Prostate gland (tissue), 2 donors: ENCODE measurements at regions not wholly inside any gene's neighbourhood (a gene's known extent, or its start where the extent isn't known, plus 50 kb on each side); places are given as distances from the start of the nearest gene placed in this dataset.

Source experiments
- DNase-seq: peaks from one replicate; pipeline ENCODE4 v3.0.0-alpha.2; 2019; ENCODE audit warnings: low spot score
- H3K27ac ChIP-seq, 2 donors: fragments of 200-600 bp; sonication (generic); 2 replicates each; pipeline ENCODE4 v1.5.1; 2017 to 2019
- H3K27me3 ChIP-seq: fragments of 200-600 bp; sonication (generic); replicated peaks from 2 replicates; pipeline ENCODE4 v1.5.1; 2019; ENCODE audit not compliant: insufficient read depth
- H3K36me3 ChIP-seq, 2 donors: fragments of 200-600 bp; sonication (generic); 1 replicate in 1 of 2; 2 replicates in 1 of 2; pipeline versions ENCODE4 v1.5.1 to v1.8.1; 2017 to 2019
- H3K4me1 ChIP-seq: fragments of 200-600 bp; sonication (generic); replicated peaks from 2 replicates; pipeline ENCODE4 v1.5.1; 2019
- H3K4me3 ChIP-seq, 2 donors: fragments of 200-600 bp; sonication (generic); 2 replicates each; pipeline ENCODE4 v1.5.1; 2017 to 2019
- H3K9me3 ChIP-seq: fragments of 200-600 bp; sonication (generic); 2 replicates; pipeline ENCODE4 v1.5.1; 2017
- CTCF ChIP-seq, 4 experiments: fragments of 200-600 bp in 2 of 4; fragments of 450-650 bp in 2 of 4; sonication (generic) in 2 of 4; IDR thresholded peaks; 1 replicate in 3 of 4; 2 replicates in 1 of 4; pipeline ENCODE4 v1.5.1; 2016 to 2019; ENCODE audit warnings: antibody characterized with exemption in 4 of 4, mild to moderate bottlenecking in 2 of 4, moderate library complexity in 2 of 4
- POLR2A ChIP-seq: fragments of 450-650 bp; IDR thresholded peaks from one replicate; pipeline ENCODE4 v1.6.1; 2016; ENCODE audit warnings: antibody characterized with exemption, mild to moderate bottlenecking
- POLR2AphosphoS5 ChIP-seq: sonication (generic); formaldehyde crosslinking; IDR thresholded peaks from one replicate; pipeline ENCODE4 v1.6.1; 2017; ENCODE audit warnings: antibody characterized with exemption
- WGBS: methylation state at CpG from one replicate; pipeline ENCODE4 v1.1.5; 2018; 5-methylcytosine and 5-hydroxymethylcytosine counted together
- intact Hi-C: fragments of 100-400 bp; cut with DNase I; formaldehyde crosslinking; loops from one replicate; pipeline ENCODE4 v1.14.2; 2022

- no peak overlapping the region for H3K4me3 ChIP-seq
- H3K27ac ChIP-seq: no peak overlapping the region
- 93% methylated on average over 1 of the region's 1 CpG for WGBS
- TF ChIP-seq CTCF (IDR thresholded peaks at IDR 0.05) (no peak), POLR2AphosphoS5 (no peak), POLR2A (no peak)
- intact Hi-C loops: no loop called here
- no peaks in the 10 kb centered on the region for H3K27me3 ChIP-seq
- H3K9me3 ChIP-seq: no peaks in the 10 kb centered on the region
- no peak for DNase-seq
- no peaks in the 10 kb centered on the region for H3K36me3 ChIP-seq
- no peaks in the 10 kb centered on the region for H3K4me1 ChIP-seq
Measured at GRCh38 chr10:121115154-121115553, 264.0 kb downstream of the WDR11 start.

GRCh38 chr10:121121462-121121861 is 270.3 kb downstream of the WDR11 start:
- TF ChIP-seq POLR2A: no peak
- TF ChIP-seq POLR2AphosphoS5: no peak
- TF ChIP-seq CTCF (IDR thresholded peaks at IDR 0.05): no peak
- H3K27me3 ChIP-seq: no peaks in the 10 kb centered on the region
- intact Hi-C loops: no loop called here
- no peak overlapping the region for H3K27ac ChIP-seq
- no peaks in the 10 kb centered on the region for H3K9me3 ChIP-seq
- H3K4me3 ChIP-seq: no peak overlapping the region
- DNase-seq: no peak
- 39% methylated on average over 7 of the region's 7 CpGs for WGBS
- no peaks in the 10 kb centered on the region for H3K4me1 ChIP-seq
- H3K36me3 ChIP-seq: no peaks in the 10 kb centered on the region

GRCh38 chr10:121127151-121127906 is 276.2 kb downstream of the WDR11 start:
- DNase-seq: no peak
- intact Hi-C loops: no loop called here
- TF ChIP-seq POLR2A: no peak
- TF ChIP-seq CTCF (IDR thresholded peaks at IDR 0.05): no peak
- no peak for TF ChIP-seq POLR2AphosphoS5
- Histone ChIP-seq H3K4me3 (no peak overlapping the region), H3K27me3 (no peaks in the 10 kb centered on the region), H3K9me3 (no peaks in the 10 kb centered on the region), H3K4me1 (no peaks in the 10 kb centered on the region), H3K27ac (no peak overlapping the region), H3K36me3 (no peaks in the 10 kb centered on the region)
- WGBS: 84% methylated on average over 15 of the region's 15 CpGs

GRCh38 chr10:121128164-121128563 is 277.0 kb downstream of the WDR11 start:
- Histone ChIP-seq H3K9me3 (no peaks in the 10 kb centered on the region), H3K4me3 (no peak overlapping the region), H3K4me1 (no peaks in the 10 kb centered on the region), H3K36me3 (no peaks in the 10 kb centered on the region), H3K27ac (no peak overlapping the region), H3K27me3 (no peaks in the 10 kb centered on the region)
- intact Hi-C loops: no loop called here
- 31% methylated on average over 10 of the region's 10 CpGs for WGBS
- no peak for TF ChIP-seq POLR2AphosphoS5
- no peak for TF ChIP-seq CTCF (IDR thresholded peaks at IDR 0.05)
- TF ChIP-seq POLR2A: no peak
- DNase-seq: no peak

- intact Hi-C loops: no loop called here
- H3K27me3 ChIP-seq: no peaks in the 10 kb centered on the region
- H3K27ac ChIP-seq: no peak overlapping the region
- TF ChIP-seq CTCF (IDR thresholded peaks at IDR 0.05) (no peak), POLR2A (no peak), POLR2AphosphoS5 (no peak)
- no peaks in the 10 kb centered on the region for H3K4me1 ChIP-seq
- H3K36me3 ChIP-seq: no peaks in the 10 kb centered on the region
- H3K9me3 ChIP-seq: no peaks in the 10 kb centered on the region
- H3K4me3 ChIP-seq: no peak overlapping the region
- no peak for DNase-seq
- 89% methylated on average over 5 of the region's 5 CpGs for WGBS
Measured at GRCh38 chr10:121129266-121129665, 278.1 kb downstream of the WDR11 start.
